HG02588 (cell line): ENCODE measurements at regions not wholly inside any gene's neighbourhood (a gene's known extent, or its start where the extent isn't known, plus 50 kb on each side); places are given as distances from the start of the nearest gene placed in this dataset.

ENCODE experiments used
- ATAC-seq: cut with Tn5 transposase; IDR thresholded peaks from one replicate; pipeline ENCODE4 v1.9.1; 2021; ENCODE audit warnings: mild to moderate bottlenecking, moderate library complexity; ENCODE audit not compliant: unreplicated experiment

DNA sequence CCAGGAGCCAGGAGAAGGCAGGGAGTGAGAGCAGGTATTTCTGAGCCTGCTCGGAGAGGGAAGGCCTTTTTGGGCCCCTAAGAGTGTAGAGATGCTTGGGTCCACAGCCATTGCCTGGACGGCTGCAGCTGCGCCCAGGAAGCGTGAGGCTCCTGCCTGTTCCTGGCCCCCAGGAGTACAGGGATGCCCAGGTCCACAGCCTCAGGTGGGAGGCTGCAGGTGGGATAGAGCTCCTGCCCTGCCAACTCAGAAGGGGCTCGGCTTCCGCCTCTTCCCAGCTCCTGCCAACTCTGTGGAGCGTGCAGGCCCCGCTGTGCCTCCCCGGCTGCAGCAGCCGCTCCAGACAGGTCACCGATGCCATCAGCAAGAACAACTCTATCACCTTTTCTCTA lies 351.0 kb upstream of the PCDH20 start:
- no peak for ATAC-seq

DNA sequence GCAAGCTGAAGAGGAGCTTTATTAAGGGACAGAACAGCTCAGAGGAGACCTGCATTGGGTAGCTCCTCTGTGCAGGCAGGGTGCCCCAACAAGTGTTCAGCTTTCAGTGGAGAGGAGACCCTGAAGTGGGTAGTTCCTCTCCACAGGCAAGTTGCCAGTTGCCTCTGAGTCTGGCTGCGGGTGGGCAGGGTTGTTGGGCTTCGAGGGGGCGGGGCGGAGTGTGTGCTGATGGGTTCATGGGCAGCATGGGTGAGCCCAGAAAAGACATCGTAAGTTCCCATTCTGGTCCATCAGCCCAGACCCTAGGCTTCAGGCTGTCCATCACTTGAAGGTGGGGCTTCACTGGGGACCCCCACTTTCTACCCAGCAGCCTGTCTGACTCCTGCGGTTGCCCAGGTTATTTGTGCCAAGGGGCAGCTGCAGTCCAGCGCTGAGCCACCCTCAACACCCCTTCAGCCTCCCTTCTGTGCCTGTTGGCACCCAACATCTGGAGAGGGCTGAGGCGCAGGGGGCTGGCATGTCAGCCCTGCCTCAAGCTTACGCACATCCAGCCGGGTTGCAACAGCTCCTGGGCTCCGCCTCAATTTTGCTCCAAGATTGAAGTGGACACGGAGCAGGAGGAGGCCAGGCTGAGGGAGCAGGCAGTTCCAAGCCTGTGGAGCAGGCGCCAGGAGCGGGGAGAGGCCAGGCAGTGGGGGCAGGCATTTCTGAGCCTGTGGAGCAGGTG lies 350.5 kb upstream of the PCDH20 start:
- no peak for ATAC-seq

DNA sequence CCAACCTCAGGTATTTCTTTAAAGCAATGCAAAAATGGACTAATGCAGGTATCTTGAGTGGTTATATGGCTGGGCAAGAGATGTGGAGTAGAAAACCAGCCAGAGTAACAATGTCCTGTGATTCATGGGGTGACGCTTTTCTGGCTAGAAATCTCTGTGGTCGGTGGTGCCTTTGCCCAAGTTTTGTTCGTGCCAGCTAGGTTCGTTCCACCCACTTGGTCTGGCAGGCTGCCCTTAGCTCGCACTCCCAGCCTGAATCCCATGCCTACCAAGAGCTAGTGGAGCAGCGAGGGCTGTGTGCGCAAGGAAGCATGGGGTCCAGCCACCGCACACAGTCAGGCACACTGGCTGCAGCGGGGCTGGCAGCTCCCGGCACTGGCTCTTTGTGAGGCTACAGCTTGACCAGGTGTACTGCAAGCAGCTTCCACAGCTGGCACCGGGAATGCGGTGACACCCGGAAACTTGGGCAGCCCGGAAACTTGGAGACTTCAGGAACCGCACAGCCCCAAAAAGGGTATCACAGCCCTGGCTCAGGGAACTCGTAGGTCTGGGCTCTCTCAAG lies 349.6 kb upstream of the PCDH20 start:
- ATAC-seq, result no peak

DNA sequence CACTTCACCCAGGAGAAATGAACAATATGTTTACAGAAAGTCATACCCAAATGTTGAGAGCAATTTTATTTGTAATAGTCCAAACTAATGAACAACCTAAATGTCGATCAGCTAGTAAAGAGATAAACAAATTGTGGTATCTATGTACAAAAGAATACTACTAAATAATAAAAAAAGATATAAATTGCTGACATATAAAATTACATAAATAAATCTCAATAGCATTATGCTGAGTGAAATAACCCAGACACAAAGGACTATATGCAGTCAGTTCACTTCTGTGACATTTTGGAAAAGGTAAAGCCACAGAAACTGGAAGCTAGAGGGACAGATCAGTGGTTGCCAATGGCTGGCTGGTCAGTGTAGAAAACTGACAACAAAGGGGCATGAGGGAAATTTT lies 346.0 kb upstream of the PCDH20 start:
- no peak for ATAC-seq

DNA sequence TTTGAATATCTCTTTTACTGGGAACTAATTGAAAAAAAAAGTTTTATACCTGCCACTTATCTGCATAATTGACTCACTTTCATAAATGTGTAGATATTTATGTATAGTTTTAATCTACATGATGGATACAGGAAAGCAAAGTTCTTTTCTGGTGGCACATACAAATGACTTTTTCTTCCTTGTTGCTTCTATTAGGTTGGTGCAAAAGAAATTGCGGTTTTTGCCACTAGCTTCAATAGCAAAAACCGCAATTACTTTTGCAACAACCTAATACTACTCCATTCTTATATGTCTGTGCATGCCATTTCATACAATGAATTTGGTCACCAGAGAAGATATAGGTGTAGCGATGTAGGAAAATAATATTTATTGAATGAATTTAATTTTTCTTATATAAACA lies 344.5 kb upstream of the PCDH20 start:
- ATAC-seq, result no peak

DNA sequence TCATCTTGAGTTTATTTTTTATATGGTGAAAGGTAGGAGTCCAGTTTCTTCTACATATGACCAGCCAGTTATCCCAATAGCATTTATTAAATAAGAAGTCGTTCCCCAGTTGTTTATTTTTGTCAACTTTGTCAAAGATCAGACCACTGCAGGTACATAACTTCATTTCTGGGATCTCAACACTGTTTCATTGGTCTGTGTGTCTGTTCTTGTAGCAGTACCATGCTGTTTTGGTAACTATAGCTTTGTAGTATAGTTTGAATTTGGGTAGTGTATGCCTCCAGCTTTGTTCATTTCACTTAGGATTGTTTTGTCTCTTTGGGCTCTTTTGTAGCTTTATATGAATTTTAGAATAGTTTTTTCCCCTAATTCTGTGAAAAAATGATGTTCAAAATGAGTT lies 340.4 kb upstream of the PCDH20 start:
- no peak for ATAC-seq

DNA sequence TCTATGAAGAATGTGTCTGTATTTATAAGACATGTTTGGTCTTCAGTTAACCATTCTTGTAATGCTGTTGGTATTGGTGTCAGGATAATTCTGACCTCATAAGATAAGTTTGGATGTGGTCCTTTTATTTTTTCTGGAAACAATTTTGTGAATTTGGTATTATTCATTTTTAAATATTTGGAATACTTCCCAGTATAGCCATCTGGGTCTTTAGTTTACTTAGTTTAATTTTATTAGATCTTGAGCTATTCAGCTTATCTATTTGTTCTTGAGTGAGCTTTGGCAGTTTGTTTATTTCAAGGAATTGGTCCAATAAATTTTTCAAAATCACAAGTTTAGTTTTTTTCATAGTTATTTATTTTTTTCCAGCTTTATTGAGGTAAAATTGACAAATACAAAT lies 335.4 kb upstream of the PCDH20 start:
- no peak for ATAC-seq

DNA sequence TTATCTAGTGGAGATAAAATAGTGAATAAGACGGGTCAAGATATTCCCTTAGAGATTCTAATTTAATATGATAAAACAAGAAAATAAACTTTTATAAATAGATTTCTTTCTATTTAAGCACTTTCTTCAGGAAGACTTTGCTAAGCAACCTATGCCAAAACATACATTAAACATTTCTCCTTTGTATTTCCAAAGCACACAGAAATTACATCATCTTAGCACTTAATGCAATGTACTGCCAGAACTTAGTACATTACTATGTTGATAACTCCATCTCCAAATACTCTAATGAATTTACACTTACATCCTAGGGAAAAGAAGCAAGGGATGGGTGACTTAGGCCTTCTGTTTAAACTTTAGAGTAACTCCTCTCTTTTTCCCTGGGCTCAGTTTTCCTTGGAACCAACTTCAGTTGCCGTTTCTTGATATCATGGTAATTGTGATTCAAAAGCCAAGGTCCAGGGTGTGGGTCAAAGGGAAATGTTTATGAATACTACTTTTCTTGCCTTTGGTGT lies 322.6 kb upstream of the PCDH20 start:
- ATAC-seq, result no peak

DNA sequence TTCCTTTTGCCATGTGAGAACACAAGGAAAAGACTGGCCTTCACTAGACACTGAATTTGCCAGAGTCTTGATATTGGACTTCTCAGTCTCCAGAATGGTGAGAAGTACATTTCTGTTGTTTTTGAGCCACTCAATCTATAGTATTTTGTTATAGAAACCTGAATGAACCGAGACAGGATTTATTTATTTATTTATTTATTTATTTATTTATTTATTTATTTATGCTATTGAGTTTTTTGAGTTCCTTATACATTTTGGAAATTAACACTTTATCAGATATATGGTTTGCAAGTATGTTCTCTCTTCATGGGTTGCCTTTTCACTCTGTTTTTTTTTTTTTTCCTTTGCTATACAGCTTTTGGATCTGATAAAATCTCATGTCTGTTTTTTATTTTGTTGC lies 319.0 kb upstream of the PCDH20 start:
- ATAC-seq, result no peak

DNA sequence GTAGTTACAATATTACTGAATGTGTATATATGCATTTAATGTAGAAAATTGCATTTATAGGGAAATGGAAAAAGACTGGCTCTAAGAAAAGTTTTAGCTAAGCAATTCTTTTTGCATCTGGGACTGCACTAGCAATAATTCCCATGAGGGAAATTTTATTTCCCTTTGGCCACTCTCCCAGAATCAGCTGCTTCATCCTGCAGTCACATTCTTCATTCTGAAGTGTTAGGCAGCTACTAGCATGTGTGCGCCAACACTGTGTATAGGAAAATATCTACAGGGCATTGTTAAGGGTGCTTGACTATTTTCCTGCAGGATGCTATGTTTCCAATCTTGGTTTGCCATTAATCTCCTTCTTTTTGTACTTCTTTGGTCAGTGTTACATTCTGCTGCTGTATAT lies 312.8 kb upstream of the PCDH20 start:
- ATAC-seq, result no peak

DNA sequence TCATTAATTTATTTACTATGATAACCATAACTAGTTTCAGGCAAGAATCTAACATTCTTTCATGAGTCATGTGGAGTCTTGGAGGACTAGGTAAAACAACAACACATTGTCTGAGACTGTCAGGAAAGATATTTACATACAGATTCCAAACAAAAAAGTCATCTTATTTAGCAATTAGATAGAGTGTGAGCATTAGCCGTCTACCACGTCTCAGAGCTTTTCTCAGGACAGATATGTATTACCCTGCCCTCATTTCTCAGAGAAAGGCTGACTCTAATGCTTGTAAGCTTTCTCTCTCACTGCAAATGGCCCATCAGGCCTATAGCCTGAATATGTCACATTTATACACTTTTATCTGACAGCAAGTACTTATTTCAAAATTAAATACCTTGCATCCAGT lies 312.1 kb upstream of the PCDH20 start:
- ATAC-seq, result no peak

DNA sequence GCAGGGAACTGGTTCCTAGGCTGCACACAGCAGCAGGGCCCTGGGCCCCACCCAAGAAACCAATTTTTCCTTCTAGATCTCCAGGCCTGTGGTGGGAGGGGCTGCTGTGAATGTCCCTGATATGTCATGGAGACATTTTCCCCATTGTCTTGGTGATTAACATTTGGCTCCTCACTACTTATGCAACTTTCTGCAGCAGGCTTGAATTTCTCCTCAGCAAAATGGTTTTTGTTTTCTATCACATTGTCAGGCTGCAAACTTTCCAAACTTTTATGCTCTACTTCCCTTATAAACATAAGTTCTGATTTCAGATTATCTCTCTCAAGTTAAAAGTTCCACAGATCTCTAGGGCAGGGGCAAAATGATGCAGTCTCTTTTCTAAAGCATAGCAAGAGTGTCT lies 310.2 kb upstream of the PCDH20 start:
- no peak for ATAC-seq

DNA sequence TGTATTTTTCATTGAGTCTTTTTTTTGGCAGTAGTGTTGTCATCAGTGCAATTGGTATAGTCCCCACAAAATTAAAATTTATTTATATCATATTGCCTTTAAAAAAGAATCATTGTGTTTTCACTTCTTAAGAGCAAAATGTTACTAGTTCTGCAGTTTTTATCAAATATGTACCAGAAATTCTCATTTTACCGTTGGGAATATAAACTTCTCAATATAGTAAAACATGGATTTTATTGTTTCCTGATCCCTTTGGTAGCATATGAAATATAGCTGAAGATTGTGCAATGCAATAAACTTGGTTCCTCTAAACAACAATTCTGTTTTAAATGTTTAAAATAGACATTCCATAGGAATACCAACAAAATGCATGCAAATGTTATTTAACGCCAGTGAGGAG lies 306.5 kb upstream of the PCDH20 start:
- ATAC-seq, result no peak

DNA sequence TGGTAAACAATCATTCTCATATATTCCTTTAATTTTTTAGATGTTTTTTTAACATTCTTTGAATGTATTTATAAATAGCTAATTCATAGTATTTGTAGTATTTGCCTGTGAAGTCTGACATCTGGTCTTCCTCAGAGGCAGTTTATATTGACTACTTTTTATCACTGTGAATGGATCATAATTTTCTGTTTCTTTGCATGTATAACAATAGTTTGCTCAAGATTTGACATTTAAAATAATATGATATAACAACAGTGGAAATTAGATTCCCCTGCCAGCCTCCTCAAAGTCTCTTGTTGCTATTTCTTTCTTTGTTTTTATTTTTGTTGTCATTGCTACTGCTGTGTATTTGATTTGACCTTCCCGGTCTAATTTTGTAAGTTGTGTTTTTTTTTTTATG lies 297.0 kb upstream of the PCDH20 start:
- no peak for ATAC-seq

DNA sequence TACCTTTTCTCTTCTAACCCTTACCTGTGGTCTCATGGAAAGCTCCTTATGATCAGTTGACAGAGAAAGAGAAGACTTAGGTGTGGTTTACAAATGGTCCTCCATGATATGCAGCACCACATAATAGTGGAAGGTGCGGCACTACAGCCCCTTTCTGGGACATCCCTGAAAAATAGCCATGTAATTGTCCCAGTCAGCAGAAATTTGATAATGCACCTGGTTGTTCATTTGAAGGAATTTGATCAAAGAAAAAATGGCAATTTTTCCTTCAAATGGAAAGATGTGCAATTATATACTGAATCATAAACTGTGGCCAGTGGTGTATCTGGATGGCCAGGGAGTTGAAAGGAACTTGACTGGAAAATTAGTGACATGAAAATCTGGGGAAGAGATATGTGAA lies 293.6 kb upstream of the PCDH20 start:
- ATAC-seq, result no peak

DNA sequence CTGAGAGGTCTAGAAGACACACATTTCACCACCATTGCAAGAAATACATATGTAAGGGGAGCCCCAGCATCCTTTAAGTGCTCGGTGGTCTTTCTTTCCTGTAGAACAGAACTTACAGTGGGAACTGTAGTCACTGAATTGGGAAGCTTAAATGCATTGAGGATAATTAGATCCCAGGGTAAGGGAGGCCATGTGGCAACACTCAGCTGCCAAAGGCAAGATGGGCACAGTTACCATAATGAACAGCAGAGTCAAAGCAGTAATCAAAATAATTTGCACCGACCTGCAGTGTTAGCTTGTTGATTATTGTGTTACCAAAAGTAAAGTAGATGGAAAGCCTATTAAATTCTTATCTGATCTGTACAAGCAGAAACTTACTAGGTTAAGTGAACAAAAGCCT lies 291.2 kb upstream of the PCDH20 start:
- no peak for ATAC-seq

DNA sequence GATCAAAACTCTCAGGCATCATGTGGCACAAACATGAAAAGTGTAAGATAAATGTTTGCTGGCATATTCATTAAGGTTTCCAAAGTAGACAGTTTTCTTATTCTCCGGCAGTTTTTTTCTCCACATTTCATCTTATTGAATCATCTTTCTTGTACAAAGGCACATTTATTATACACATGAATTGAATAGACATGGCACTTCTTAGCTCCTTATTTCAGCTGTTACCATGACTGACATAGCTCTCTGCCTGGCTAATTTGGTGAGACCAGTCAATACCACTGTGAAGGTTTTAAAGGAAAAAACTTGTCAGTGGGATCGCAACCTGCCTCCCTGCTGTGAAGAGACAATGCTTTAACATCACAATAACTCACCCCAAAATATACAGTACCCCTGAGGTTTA lies 285.0 kb upstream of the PCDH20 start:
- no peak for ATAC-seq

DNA sequence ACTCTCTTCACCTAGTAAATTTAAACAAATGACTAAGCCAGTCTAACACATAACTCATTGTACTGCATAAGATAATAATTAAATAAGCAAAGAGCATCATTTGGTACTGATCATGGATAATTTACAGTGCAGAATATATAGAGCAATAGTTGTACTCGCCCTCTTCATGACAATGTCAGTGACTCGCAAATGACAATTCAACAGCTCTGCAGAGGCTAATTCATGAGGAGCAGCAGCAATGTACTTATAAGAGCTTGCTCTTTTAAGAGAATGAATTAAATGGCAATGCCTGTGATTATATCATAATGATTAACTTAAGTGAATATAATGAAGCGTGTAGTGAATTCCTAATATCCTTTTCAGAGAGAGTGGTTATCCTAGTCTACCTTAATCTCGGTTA lies 284.5 kb upstream of the PCDH20 start:
- ATAC-seq, result no peak

DNA sequence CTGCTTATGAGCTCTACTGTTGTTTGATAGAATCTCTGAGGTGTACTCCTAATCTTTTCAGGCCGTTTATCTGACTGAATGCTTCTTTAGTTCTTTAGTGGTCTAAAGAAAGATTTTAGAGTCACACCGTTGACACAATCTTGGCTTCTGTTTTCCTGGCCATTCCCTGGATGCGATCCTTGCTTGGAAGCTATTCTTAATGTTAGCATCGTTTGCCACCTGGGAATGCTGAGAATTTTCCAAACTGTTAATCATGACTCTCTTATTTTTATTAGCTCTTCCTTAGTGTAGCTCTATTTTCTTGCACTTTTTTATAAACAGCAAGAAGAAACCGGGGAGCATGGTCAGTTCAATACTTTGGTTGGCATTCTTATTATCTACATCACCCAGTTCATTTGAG lies 281.0 kb upstream of the PCDH20 start:
- no peak for ATAC-seq

DNA sequence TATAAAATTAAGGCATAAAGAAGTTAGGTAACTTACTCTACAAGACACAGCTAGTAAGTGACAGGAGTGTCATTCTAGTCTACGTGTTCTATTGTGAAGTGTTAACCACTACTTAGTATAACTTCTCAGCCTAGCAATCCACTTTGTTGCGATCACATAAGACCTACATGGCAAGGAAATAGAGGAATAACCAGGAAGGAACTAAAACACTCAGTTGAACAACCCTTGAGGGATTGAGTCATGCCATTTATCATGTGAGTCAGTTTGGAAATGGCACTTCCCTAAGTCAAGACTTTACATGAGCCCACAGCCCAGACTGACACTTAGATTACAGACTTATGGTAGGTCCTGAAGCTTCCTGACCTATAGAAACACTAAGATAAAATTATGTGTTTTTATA lies 279.5 kb upstream of the PCDH20 start:
- ATAC-seq, result no peak

DNA sequence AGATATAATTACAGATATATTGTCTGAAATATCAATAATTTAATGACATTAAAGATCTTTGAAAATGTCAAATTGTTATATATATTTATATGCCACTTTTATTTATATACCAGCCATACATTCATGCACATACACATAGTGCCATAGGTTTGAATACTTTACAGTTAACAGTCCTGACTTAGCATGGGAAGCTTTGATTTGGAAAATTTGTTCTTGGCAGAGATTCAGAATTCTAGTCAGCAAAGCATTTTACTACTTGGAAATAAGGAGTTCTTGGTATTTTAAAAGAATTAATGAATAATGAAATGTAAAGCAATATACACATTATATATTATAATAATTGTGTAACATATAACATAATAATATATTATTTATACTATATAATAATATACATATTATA lies 277.0 kb upstream of the PCDH20 start:
- ATAC-seq, result no peak

DNA sequence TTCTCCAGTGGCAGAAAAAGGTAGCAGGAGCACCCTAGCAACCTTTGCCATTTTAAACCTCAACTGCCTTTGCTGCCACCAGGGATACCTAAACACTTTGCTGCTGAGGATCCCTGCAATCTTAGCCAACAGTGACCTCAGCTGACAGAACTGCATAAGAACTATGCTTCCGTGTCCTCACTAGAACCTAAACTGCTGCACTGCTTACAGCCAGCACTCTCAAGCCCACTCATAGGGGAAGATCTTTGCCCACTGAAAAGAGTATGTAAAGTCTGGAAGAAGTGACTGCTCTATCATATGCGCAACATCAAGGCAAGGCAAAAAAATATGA lies 270.0 kb upstream of the PCDH20 start:
- no peak for ATAC-seq
